B cell (primary cell): ENCODE measurements at regions not wholly inside any gene's neighbourhood (a gene's known extent, or its start where the extent isn't known, plus 50 kb on each side); places are given as distances from the start of the nearest gene placed in this dataset.

Source experiments
- ATAC-seq: fragments of 200-7000 bp; cut with Tn5 transposase; one replicate; pipeline ENCODE4 v1.10.0; 2021; ENCODE audit warnings: low read depth, mild to moderate bottlenecking, moderate number of reproducible peaks, moderate library complexity
- CTCF ChIA-PET: fragments of 350-600 bp; sonication (Branson Sonifier 250); formaldehyde crosslinking; loops from one replicate; lab custom pipeline; 2021; ENCODE audit warnings: antibody characterized with exemption, inconsistent platforms; lab: Charles Lee
- POLR2A ChIA-PET: fragments of 350-600 bp; sonication (Branson Sonifier 250); formaldehyde crosslinking; loops from one replicate; lab custom pipeline; 2021; ENCODE audit warnings: antibody characterized with exemption; lab: Charles Lee
- DNase-seq: peaks from one replicate; pipeline ENCODE4 v3.0.0; 2013
- H2AFZ ChIP-seq: 2 replicates; pipeline ENCODE4 v1.6.1; 2012; ENCODE audit warnings: mild to moderate bottlenecking, low read depth, low read length; ENCODE audit not compliant: insufficient read depth, poor library complexity, severe bottlenecking
- H3K27ac ChIP-seq, 2 donors: 1 replicate in 1 of 2; 2 replicates in 1 of 2; pipeline ENCODE4 v1.5.1; 2012 to 2013; ENCODE audit warnings: low read length in 2 of 2, mild to moderate bottlenecking in 2 of 2, moderate library complexity in 1 of 2
- H3K27me3 ChIP-seq, 4 experiments: fragments of 200-600 bp in 1 of 4; sonication (generic) in 1 of 4; replicated peaks in 1 of 4; 1 replicate in 2 of 4; 2 replicates in 2 of 4; pipeline versions ENCODE4 v1.6.1 to v1.7.0; 2013 to 2016; ENCODE audit warnings: low read length in 3 of 4, mild to moderate bottlenecking in 2 of 4, mixed read lengths in 1 of 4, moderate library complexity in 1 of 4; ENCODE audit not compliant: insufficient read depth in 4 of 4, control insufficient read depth in 3 of 4; ENCODE audit errors: control extremely low read depth in 1 of 4
- H3K36me3 ChIP-seq, 2 experiments: replicated peaks in 1 of 2; 1 replicate in 1 of 2; 2 replicates in 1 of 2; pipeline versions ENCODE4 v1.6.1 to v1.7.1; 2013; ENCODE audit warnings: low read length in 1 of 2; ENCODE audit not compliant: insufficient read depth in 2 of 2, control insufficient read depth in 1 of 2; ENCODE audit errors: control extremely low read depth in 1 of 2, extremely low read depth in 1 of 2
- H3K4me1 ChIP-seq, 2 donors: fragments of 200-600 bp in 1 of 2; sonication (generic) in 1 of 2; 1 replicate in 1 of 2; 2 replicates in 1 of 2; pipeline versions ENCODE4 v1.5.1 to v1.6.1; 2013 to 2017; ENCODE audit warnings: low read length in 2 of 2; ENCODE audit not compliant: control insufficient read depth in 2 of 2, insufficient read depth in 2 of 2
- H3K4me2 ChIP-seq: replicated peaks from 2 replicates; pipeline ENCODE3; 2012; ENCODE audit warnings: mild to moderate bottlenecking, low read depth, low read length; ENCODE audit not compliant: poor library complexity, severe bottlenecking
- H3K4me3 ChIP-seq, 5 experiments: fragments of 200-600 bp in 1 of 5; sonication (generic) in 1 of 5; 1 replicate in 3 of 5; 2 replicates in 2 of 5; pipeline versions ENCODE4 v1.5.1 to v1.7.0; 2011 to 2016; ENCODE audit warnings: low read length in 4 of 5, mild to moderate bottlenecking in 4 of 5, low read depth in 2 of 5, control low read depth in 1 of 5, moderate library complexity in 1 of 5; ENCODE audit not compliant: insufficient read depth in 1 of 5; ENCODE audit errors: control extremely low read depth in 1 of 5, extremely low read depth in 1 of 5
- H3K79me2 ChIP-seq: fragments of 200-600 bp; sonication (generic); one replicate; pipeline ENCODE4 v1.6.0; 2016; ENCODE audit warnings: low read length; ENCODE audit not compliant: control insufficient read depth, insufficient read depth
- H3K9ac ChIP-seq: fragments of 200-600 bp; sonication (generic); 2 replicates; pipeline ENCODE4 v1.6.1; 2017; ENCODE audit warnings: mild to moderate bottlenecking, low read length, moderate library complexity
- H3K9me3 ChIP-seq, 3 donors: one replicate each; pipeline versions ENCODE4 v1.6.1 to v1.7.1; 2013; ENCODE audit warnings: low read length in 2 of 3; ENCODE audit not compliant: control insufficient read depth in 2 of 3, insufficient read depth in 1 of 3; ENCODE audit errors: control extremely low read depth in 1 of 3
- H4K20me1 ChIP-seq: 2 replicates; pipeline ENCODE4 v1.6.0; 2012; ENCODE audit warnings: mild to moderate bottlenecking, low read length; ENCODE audit not compliant: insufficient read depth, control insufficient read depth, poor library complexity, severe bottlenecking
- H3K27ac Mint-ChIP-seq: one replicate; pipeline ENCODE4 v1.8.0; 2021; ENCODE audit warnings: mixed read lengths
- H3K27me3 Mint-ChIP-seq: one replicate; pipeline ENCODE4 v1.8.0; 2021; ENCODE audit warnings: mixed read lengths
- H3K4me1 Mint-ChIP-seq: one replicate; pipeline ENCODE4 v1.8.0; 2021; ENCODE audit warnings: mixed read lengths
- H3K4me3 Mint-ChIP-seq: one replicate; pipeline ENCODE4 v1.8.0; 2021; ENCODE audit warnings: mixed read lengths
- H3K9me3 Mint-ChIP-seq: one replicate; pipeline ENCODE4 v1.8.0; 2022; ENCODE audit warnings: mixed read lengths; ENCODE audit not compliant: insufficient read depth
- EZH2 ChIP-seq: IDR thresholded peaks from 2 replicates; pipeline ENCODE4 v1.6.1; 2012; ENCODE audit warnings: borderline replicate concordance, low read depth, mild to moderate bottlenecking, moderate library complexity, low read length; ENCODE audit not compliant: insufficient read depth, poor library complexity, severe bottlenecking
- WGBS: methylation state at CpG from one replicate; pipeline ENCODE4 v1.1.5; 2013; ENCODE audit warnings: missing lambda C conversion rate; ENCODE audit not compliant: insufficient coverage; 5-methylcytosine and 5-hydroxymethylcytosine counted together
- intact Hi-C: fragments of 100-400 bp; cut with micrococcal nuclease; formaldehyde crosslinking; loops from one replicate; pipeline ENCODE4 v1.10.0; 2022
- TF ChIP-seq, protein P1 (sequence below): fragments of 200-600 bp; IDR thresholded peaks from one replicate; pipeline ENCODE4 v1.8.0; 2022; ENCODE audit warnings: antibody characterized with exemption, mild to moderate bottlenecking

DNA sequence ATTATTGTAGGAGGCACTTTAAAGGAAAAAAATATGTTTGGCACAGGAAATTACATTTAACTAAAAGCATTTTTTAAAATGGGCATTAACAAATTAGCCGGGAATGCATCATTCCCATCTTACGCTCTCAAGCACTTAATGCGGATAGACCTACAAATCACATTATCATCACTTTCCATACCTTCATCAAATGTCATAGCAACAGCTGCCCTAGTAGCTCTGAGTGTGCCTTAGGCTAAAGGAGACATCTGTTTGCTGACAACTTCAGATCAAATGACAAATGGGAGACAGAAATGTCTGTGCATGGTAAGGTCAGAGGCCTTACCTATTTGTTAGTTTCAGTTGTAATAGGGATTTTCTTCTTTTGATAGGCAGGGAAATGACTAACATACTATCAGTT is 773.2 kb upstream of the SLC10A2 start:
- no peak overlapping the region for H3K4me3 ChIP-seq
- no peak for ATAC-seq
- no peaks in the 10 kb centered on the region for H3K36me3 ChIP-seq
- CTCF ChIA-PET: no interaction called here
- H3K9me3 ChIP-seq: no peaks in the 10 kb centered on the region
- H3K4me1 Mint-ChIP-seq: no peaks in the 10 kb centered on the region
- no peak overlapping the region for H3K27ac Mint-ChIP-seq
- no peak overlapping the region for H3K9ac ChIP-seq
- no peaks in the 10 kb centered on the region for H3K27me3 Mint-ChIP-seq
- no peak overlapping the region for H3K4me3 Mint-ChIP-seq
- 96% methylated on average over 3 of the region's 3 CpGs for WGBS
- POLR2A ChIA-PET: no interaction called here
- intact Hi-C loops: no loop called here
- no peaks in the 10 kb centered on the region for H3K4me1 ChIP-seq
- H3K27me3 ChIP-seq: no peaks in the 10 kb centered on the region
- no peaks in the 10 kb centered on the region for H4K20me1 ChIP-seq
- H3K27ac ChIP-seq: no peak overlapping the region
- TF ChIP-seq EZH2: no peak
- TF ChIP-seq, protein P1, sequence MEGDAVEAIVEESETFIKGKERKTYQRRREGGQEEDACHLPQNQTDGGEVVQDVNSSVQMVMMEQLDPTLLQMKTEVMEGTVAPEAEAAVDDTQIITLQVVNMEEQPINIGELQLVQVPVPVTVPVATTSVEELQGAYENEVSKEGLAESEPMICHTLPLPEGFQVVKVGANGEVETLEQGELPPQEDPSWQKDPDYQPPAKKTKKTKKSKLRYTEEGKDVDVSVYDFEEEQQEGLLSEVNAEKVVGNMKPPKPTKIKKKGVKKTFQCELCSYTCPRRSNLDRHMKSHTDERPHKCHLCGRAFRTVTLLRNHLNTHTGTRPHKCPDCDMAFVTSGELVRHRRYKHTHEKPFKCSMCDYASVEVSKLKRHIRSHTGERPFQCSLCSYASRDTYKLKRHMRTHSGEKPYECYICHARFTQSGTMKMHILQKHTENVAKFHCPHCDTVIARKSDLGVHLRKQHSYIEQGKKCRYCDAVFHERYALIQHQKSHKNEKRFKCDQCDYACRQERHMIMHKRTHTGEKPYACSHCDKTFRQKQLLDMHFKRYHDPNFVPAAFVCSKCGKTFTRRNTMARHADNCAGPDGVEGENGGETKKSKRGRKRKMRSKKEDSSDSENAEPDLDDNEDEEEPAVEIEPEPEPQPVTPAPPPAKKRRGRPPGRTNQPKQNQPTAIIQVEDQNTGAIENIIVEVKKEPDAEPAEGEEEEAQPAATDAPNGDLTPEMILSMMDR: no peak
- no peak for DNase-seq
- peaks cover 2% of the 10 kb centered on the region for H3K9me3 Mint-ChIP-seq
- no peak overlapping the region for H3K4me2 ChIP-seq
- no peaks in the 10 kb centered on the region for H3K79me2 ChIP-seq
- no peak overlapping the region for H2AFZ ChIP-seq

DNA sequence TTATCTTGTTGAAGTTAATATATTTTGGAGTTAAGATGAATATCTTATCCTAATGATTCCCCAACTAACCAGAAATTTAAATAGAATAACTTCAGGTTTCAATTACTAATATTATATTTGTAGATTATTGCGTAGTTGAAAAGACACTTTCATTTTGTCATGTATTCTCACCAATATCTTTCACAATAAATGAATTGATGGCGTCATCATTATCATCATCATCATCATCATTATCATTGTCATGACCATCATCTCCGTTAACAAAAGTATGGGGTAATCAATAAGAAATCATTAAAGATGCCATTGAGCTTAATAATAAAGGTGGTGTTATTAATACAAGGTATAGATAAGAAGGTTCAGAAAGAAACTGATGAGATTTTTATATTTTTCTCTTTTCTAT is 768.8 kb upstream of the SLC10A2 start:
- TF ChIP-seq, protein P1: no peak
- TF ChIP-seq EZH2: no peak
- Histone ChIP-seq H3K4me2 (no peak overlapping the region), H3K9me3 (peaks cover 0 to 14% (median 0%) of the 10 kb centered on the region in 3 donors), H3K4me3 (no peak overlapping the region), H3K9ac (no peak overlapping the region), H4K20me1 (no peaks in the 10 kb centered on the region), H3K27me3 (no peaks in the 10 kb centered on the region), H3K27ac (no peak overlapping the region), H3K4me1 (no peaks in the 10 kb centered on the region), H3K79me2 (no peaks in the 10 kb centered on the region), H3K36me3 (no peaks in the 10 kb centered on the region), H2AFZ (no peak overlapping the region)
- peaks cover 8% of the 10 kb centered on the region for H3K9me3 Mint-ChIP-seq
- no peak for DNase-seq
- no peaks in the 10 kb centered on the region for H3K4me1 Mint-ChIP-seq
- intact Hi-C loops: no loop called here
- no CpG with 5 or more reads among the region's 3 CpGs for WGBS
- H3K27ac Mint-ChIP-seq: no peak overlapping the region
- ATAC-seq: no peak
- no peak overlapping the region for H3K4me3 Mint-ChIP-seq
- no peaks in the 10 kb centered on the region for H3K27me3 Mint-ChIP-seq
- POLR2A ChIA-PET: no interaction called here
- CTCF ChIA-PET: no interaction called here
